ACC112 (cell line): ENCODE measurements at regions not wholly inside any gene's neighbourhood (a gene's known extent, or its start where the extent isn't known, plus 50 kb on each side); places are given as distances from the start of the nearest gene placed in this dataset.

ENCODE experiments used
- H2AFZ ChIP-seq: fragments of 200-600 bp; sonication (generic); one replicate; pipeline ENCODE4 v1.6.0; 2017; ENCODE audit warnings: antibody characterized with exemption, low read length; ENCODE audit not compliant: unreplicated experiment
- H3K27ac ChIP-seq: fragments of 200-600 bp; sonication (generic); 2 replicates; pipeline ENCODE4 v1.5.1; 2014; ENCODE audit warnings: low read depth, mild to moderate bottlenecking, antibody characterized with exemption, low read length, moderate library complexity
- H3K27me3 ChIP-seq: fragments of 200-600 bp; sonication (generic); 2 replicates; pipeline ENCODE4 v1.6.1; 2014; ENCODE audit warnings: mild to moderate bottlenecking, antibody characterized with exemption, low read length, moderate library complexity, mixed read lengths; ENCODE audit not compliant: insufficient read depth
- H3K36me3 ChIP-seq: fragments of 200-600 bp; sonication (generic); 2 replicates; pipeline ENCODE4 v1.6.1; 2016; ENCODE audit warnings: mild to moderate bottlenecking, antibody characterized with exemption, low read length, moderate library complexity, mixed read lengths; ENCODE audit not compliant: insufficient read depth
- H3K4me1 ChIP-seq: fragments of 200-600 bp; sonication (generic); one replicate; pipeline ENCODE4 v1.6.1; 2016; ENCODE audit warnings: low read length, mixed read lengths; ENCODE audit not compliant: insufficient read depth, unreplicated experiment, control insufficient read depth
- H3K4me3 ChIP-seq: fragments of 200-600 bp; sonication (generic); 2 replicates; pipeline ENCODE4 v1.5.1; 2014; ENCODE audit warnings: mild to moderate bottlenecking, low read depth, low read length
- H3K79me2 ChIP-seq: fragments of 200-600 bp; sonication (generic); one replicate; pipeline ENCODE4 v1.6.0; 2016; ENCODE audit warnings: low read length; ENCODE audit not compliant: control insufficient read depth, unreplicated experiment, insufficient read depth

DNA sequence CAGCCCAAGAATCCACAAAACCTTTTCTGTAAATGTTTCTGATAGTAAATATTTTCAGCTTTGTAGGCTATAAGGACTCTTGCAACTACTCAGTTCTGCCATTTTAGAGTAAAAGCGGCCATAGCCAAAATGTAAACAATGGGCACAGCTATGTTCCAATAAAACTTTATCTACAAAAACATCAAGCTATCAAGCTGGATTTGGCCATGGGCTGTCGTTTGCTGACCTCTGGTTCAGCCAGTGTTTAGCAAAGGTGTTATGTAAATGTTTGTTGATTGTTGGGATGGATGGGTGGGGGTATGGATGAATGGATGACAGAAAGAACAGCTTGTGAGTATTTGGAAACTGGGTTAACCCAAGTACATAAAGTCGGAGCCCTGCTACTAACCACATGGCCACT is 111.1 kb upstream of the VRK1 start:
- Histone ChIP-seq H2AFZ (no peak overlapping the region), H3K36me3 (no peaks in the 10 kb centered on the region), H3K27me3 (no peaks in the 10 kb centered on the region), H3K79me2 (no peaks in the 10 kb centered on the region), H3K27ac (no peak overlapping the region), H3K4me1 (no peaks in the 10 kb centered on the region), H3K4me3 (no peak overlapping the region)

DNA sequence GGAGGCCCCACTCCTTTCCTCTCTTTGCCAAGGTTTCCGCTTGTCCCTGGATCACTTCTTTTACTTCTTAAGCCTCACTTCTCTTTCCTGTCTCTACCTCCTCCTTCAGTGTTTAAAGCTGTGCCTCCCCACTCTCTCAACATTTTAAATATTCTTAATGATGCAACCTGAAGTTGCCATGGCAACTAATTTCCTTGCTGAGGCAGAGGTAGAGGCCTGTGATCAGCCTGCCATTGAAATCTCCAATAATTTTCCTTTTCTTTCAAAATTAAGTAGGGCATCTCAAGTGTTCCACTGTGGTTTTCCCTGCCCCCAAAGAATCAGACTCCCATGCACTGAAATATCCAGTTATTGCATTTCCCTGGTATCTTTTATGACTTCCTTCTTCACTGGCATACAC is 108.6 kb upstream of the VRK1 start:
- Histone ChIP-seq H3K4me3 (no peak overlapping the region), H3K4me1 (no peaks in the 10 kb centered on the region), H3K27ac (no peak overlapping the region), H3K79me2 (no peaks in the 10 kb centered on the region), H3K36me3 (no peaks in the 10 kb centered on the region), H2AFZ (no peak overlapping the region), H3K27me3 (no peaks in the 10 kb centered on the region)

DNA sequence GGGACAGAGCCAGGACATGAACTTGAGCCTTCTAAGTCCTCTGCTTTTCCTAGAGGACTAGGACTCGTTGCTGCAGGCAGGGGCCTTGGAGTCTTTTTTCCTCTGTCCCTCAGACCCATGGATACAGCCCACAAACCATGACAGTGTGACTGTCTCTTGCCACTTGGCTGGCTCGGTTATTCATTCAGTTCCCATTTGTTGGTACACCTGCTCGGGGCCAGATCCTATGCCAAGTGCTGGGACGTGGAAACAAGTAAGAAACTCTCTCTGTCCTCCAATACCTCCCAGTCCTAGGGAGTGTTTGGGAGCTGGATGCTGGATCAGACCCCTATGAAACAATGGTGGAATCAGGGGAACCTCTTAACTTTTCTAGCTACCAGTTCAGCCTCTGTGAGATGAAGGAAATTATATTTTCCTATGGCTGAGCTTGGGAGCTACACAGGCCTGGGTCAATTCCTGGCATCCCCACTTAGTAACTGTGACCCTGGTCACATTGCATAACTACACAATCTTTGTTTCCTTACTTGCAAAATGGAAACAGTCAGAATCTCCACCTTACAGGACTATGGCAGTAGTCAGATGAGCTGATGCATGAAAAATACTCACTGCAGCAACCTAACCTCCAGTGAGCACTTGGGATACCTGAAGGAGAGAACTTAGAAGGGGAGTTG is 106.3 kb upstream of the VRK1 start:
- Histone ChIP-seq H2AFZ (no peak overlapping the region), H3K27ac (no peak overlapping the region), H3K79me2 (no peaks in the 10 kb centered on the region), H3K4me3 (no peak overlapping the region), H3K36me3 (no peaks in the 10 kb centered on the region), H3K4me1 (no peaks in the 10 kb centered on the region), H3K27me3 (peaks cover 6% of the 10 kb centered on the region; the same call in 1 of the 2 replicates)

DNA sequence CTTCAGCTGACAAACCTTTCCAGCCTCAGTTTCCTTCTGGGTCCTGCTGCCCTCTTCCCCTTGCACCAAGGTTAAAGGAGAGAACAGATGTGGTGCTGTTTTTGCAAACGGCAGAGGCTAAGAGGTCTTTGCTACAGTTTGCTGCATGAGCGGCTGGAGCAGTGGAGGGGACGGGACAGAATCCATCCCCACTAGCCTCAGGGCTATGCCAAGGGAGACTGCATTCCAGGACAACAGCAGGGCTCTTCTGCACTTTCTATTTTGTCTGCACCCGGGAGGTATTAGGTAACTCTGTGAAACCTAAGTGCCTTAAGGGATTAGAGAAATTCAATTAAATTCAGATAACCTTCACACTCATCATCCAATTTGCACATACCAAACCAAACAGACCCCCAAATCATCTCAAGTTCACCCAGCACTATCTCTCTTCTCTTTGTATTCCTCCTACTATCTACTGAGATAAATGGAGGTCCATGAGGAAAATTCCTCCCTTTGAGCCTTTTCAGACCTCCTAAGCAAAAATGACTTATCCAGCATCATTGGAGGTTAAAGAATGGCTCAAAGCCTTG is 103.8 kb upstream of the VRK1 start:
- Histone ChIP-seq H3K36me3 (no peaks in the 10 kb centered on the region), H3K4me3 (no peak overlapping the region), H2AFZ (no peak overlapping the region), H3K4me1 (no peaks in the 10 kb centered on the region), H3K27ac (no peak overlapping the region), H3K27me3 (peaks cover 14% of the 10 kb centered on the region; the same call in 1 of the 2 replicates), H3K79me2 (no peaks in the 10 kb centered on the region)

DNA sequence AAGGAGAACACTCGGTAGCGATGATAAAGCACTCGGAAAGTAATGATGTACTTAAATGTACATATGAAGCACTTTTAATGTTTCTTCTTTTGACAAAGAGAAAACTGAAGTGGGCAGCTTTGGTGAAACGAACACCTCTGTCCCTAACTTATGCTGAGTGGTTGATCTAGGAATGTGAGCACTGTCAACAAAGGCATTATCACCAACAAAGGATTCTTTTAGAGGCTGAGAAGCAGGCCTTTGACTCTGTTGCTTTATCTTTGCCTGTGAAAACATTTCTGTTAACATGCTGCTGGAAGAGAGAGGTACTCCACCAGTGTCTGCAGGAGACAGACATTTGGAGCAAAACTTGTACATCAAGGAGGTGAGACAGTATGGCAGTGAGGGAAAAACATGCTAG is 103.2 kb upstream of the VRK1 start:
- Histone ChIP-seq H2AFZ (no peak overlapping the region), H3K79me2 (no peaks in the 10 kb centered on the region), H3K36me3 (no peaks in the 10 kb centered on the region), H3K27me3 (peaks cover 16% of the 10 kb centered on the region; the same call in 1 of the 2 replicates), H3K4me1 (no peaks in the 10 kb centered on the region), H3K27ac (no peak overlapping the region), H3K4me3 (no peak overlapping the region)

DNA sequence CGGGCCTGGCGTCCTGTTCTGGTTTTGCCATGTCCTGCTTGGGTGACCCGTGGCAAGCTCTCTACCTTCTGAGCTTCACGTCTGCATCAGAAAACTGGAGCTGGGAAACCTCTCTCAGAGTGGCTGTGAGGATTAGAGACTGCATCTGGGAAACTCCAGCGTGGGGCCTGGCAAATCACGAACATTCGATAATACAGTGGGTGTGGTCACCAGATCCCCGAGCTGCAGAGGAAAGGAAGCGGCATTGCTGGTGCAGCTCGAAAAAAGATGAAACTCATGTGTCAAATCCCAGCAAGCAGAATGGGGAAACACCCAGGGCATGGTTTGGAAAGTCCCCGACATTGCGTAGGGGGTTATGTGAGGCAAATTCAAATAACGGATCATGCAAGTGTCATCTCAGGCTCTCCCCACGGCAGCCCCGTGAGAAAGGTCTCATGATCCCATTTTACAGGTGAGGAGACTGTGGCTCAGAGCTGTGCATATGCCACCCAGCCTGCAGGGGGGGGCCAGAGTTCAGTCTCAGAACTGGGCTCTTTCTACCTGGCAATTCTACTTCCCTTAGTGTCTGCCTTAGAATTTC is 98.1 kb upstream of the VRK1 start:
- Histone ChIP-seq H3K79me2 (no peaks in the 10 kb centered on the region), H3K4me1 (no peaks in the 10 kb centered on the region), H3K4me3 (no peak overlapping the region), H2AFZ (no peak overlapping the region), H3K27ac (no peak overlapping the region), H3K36me3 (no peaks in the 10 kb centered on the region), H3K27me3 (peaks cover 14% of the 10 kb centered on the region; the same call in 1 of the 2 replicates)

DNA sequence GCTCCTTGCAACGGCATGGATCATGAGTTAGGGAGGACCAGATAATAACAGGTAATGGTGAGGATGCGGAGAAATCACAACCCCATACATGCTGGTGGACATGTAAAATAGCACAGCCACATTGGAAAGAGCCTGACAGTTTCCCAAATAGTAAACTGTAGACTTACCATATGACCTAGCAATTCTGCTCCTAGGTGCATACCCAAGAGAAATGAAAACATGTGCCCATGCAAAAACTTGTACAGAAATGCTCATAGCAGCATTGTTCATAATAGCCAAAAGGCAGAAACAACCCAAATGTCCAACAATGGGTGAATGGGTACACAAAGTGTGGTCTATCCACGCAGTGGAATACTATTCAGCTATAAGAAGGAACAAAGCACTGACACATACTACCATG is 97.5 kb upstream of the VRK1 start:
- no peaks in the 10 kb centered on the region for H3K36me3 ChIP-seq

DNA sequence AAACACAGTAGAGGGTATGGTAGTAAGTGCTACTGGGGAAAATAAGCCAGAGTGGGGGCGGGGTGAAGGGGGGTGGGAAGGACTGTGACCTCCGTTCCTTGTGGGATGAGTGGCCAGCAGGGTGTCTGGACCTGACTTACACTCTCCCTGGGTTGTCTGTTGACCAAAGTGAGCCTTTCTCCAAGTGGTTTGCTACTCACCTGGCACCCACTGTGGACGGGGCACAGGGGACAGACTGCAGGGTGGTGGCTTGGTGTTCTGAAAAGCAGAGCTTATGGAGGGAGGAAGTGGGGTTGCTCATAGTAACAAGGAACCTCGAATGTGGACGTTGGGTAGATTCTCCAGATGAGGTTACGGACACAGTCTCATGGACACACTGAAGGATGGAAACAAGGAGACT is 94.4 kb upstream of the VRK1 start:
- Histone ChIP-seq H3K27me3 (peaks cover 16% of the 10 kb centered on the region; the same call in 1 of the 2 replicates), H3K79me2 (no peaks in the 10 kb centered on the region), H2AFZ (no peak overlapping the region), H3K4me3 (no peak overlapping the region), H3K36me3 (no peaks in the 10 kb centered on the region), H3K27ac (no peak overlapping the region), H3K4me1 (no peaks in the 10 kb centered on the region)

More for the DNA sequence above, 97.5 kb upstream of the VRK1 start:
- no peaks in the 10 kb centered on the region for H3K79me2 ChIP-seq
- peaks cover 14% of the 10 kb centered on the region; the same call in 1 of the 2 replicates for H3K27me3 ChIP-seq
- no peak overlapping the region for H3K27ac ChIP-seq
- no peak overlapping the region for H2AFZ ChIP-seq
- H3K4me1 ChIP-seq, result no peaks in the 10 kb centered on the region
- no peak overlapping the region for H3K4me3 ChIP-seq

DNA sequence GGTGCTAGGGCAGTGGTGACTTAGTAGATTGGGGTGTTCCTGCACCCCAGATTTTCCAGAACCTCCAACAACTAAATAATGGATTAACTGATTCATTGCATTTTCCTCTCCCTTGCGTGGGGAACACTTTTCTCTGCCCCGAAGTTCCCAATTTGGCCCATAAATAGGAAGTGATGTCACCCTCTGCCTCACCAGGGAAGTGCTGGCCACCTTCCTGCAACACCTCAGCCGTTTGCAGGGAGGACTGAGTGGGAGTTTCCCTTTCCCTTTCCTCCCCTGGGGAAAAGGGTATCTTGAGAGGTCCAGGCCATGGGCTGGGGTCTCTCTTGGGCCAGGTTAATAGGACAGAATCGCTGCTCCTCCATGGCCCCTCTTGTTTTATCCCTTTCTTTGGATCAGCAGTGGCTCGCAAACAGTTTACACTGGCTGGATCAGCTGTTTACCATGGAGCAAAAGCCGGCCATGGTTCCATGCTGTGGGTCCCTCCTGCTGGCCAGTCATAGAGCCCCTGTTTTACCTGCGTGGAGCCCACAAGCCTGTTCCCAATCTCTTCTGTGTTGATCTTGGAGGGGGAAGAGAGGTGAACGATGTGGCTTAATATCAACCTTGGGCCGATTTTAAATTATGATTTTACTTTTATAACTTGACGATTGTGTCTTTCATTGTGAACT is 91.6 kb upstream of the VRK1 start:
- Histone ChIP-seq H2AFZ (no peak overlapping the region), H3K27ac (no peak overlapping the region), H3K4me1 (no peaks in the 10 kb centered on the region), H3K79me2 (no peaks in the 10 kb centered on the region), H3K36me3 (no peaks in the 10 kb centered on the region), H3K4me3 (no peak overlapping the region), H3K27me3 (peaks cover 16% of the 10 kb centered on the region)

DNA sequence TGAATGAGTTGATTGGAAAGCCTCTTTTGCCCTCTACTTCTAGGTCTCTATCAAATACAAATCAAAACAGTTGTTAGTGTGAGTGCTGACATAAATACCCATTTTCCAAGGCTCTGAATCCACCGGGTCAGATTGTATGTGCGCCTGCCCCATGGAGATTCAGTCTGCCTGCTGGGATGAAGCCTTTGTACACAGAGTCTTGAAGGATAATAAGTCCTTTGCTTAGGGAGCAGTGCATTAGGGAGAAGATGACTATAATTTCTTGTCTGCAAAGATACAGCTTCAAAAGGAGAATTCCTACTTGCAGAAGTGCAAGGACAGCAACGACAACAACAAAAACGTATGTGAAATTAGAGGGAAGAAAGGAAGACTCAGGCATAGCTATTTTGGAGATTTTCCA is 90.3 kb upstream of the VRK1 start:
- no peak overlapping the region for H3K4me3 ChIP-seq
- no peak overlapping the region for H2AFZ ChIP-seq
- H3K27me3 ChIP-seq, result peaks cover 22% of the 10 kb centered on the region
- no peaks in the 10 kb centered on the region for H3K36me3 ChIP-seq
- H3K27ac ChIP-seq, result no peak overlapping the region
- no peaks in the 10 kb centered on the region for H3K4me1 ChIP-seq
- no peaks in the 10 kb centered on the region for H3K79me2 ChIP-seq
